GM04503 (cell line): ENCODE measurements at regions not wholly inside any gene's neighbourhood (a gene's known extent, or its start where the extent isn't known, plus 50 kb on each side); places are given as distances from the start of the nearest gene placed in this dataset.

ENCODE experiments used
- DNase-seq: peaks from one replicate; pipeline ENCODE4 v3.0.0-alpha.2; 2012; ENCODE audit warnings: low read depth

- no peak for DNase-seq
Measured at GRCh38 chr3:116929505-116930222, 220.1 kb downstream of the TUSC7 start.

- DNase-seq: no peak
Measured at GRCh38 chr3:116930786-116931185, 221.2 kb downstream of the TUSC7 start.

GRCh38 chr3:116939091-116939490 lies 229.5 kb downstream of the TUSC7 start:
- DNase-seq: no peak

- DNase-seq: no peak
Measured at GRCh38 chr3:116939550-116939949, 230.0 kb downstream of the TUSC7 start.

GRCh38 chr3:116940719-116941118 lies 231.1 kb downstream of the TUSC7 start:
- no peak for DNase-seq

- DNase-seq: no peak
Measured at GRCh38 chr3:116946376-116946775, 236.8 kb downstream of the TUSC7 start.

- DNase-seq: no peak
Measured at GRCh38 chr3:116947148-116947547, 237.6 kb downstream of the TUSC7 start.

GRCh38 chr3:116947809-116948208 lies 238.2 kb downstream of the TUSC7 start:
- no peak for DNase-seq

GRCh38 chr3:116950301-116951055 lies 240.9 kb downstream of the TUSC7 start:
- DNase-seq: no peak

- no peak for DNase-seq
Measured at GRCh38 chr3:116951610-116952009, 242.0 kb downstream of the TUSC7 start.

GRCh38 chr3:116958291-116958690 lies 248.7 kb downstream of the TUSC7 start:
- DNase-seq: no peak

- no peak for DNase-seq
Measured at GRCh38 chr3:116961106-116961505, 251.5 kb downstream of the TUSC7 start.

- DNase-seq: no peak
Measured at GRCh38 chr3:116963802-116964201, 254.2 kb downstream of the TUSC7 start.

GRCh38 chr3:116966649-116967048 lies 257.1 kb downstream of the TUSC7 start:
- no peak for DNase-seq

GRCh38 chr3:116969135-116969534 lies 259.6 kb downstream of the TUSC7 start:
- no peak for DNase-seq

GRCh38 chr3:116969646-116970045 lies 260.1 kb downstream of the TUSC7 start:
- no peak for DNase-seq

GRCh38 chr3:116971531-116971930 lies 262.0 kb downstream of the TUSC7 start:
- DNase-seq: no peak

- DNase-seq: no peak
Measured at GRCh38 chr3:116974702-116975101, 265.1 kb downstream of the TUSC7 start.

GRCh38 chr3:116977441-116977840 lies 267.9 kb downstream of the TUSC7 start:
- no peak for DNase-seq

GRCh38 chr3:116980099-116980498 lies 270.5 kb downstream of the TUSC7 start:
- DNase-seq: no peak

- DNase-seq: no peak
Measured at GRCh38 chr3:116981089-116981488, 271.5 kb downstream of the TUSC7 start.

GRCh38 chr3:116984301-116984700 lies 274.7 kb downstream of the TUSC7 start:
- no peak for DNase-seq

- no peak for DNase-seq
Measured at GRCh38 chr3:116994351-116994879, 284.8 kb downstream of the TUSC7 start.
